ENCODE measurements at regions not wholly inside any gene's neighbourhood (a gene's known extent, or its start where the extent isn't known, plus 50 kb on each side); places are given as distances from the start of the nearest gene placed in this dataset.

- Histone ChIP-seq H4K20me1 (ENCODE audit: insufficient read depth, low read length) (no peaks in the 10 kb centered on the region), H3K27me3 (ENCODE audit: low read depth, low read length) (no peaks in the 10 kb centered on the region), H3K36me3 (replicated peaks; ENCODE audit: low read depth, low read length) (no peaks in the 10 kb centered on the region), H3K27ac (ENCODE audit: low read length) (no peak overlapping the region), H3K79me2 (ENCODE audit: low read length) (no peaks in the 10 kb centered on the region), H3K4me3 (ENCODE audit: low read length) (no peak overlapping the region), H2AFZ (ENCODE audit: low read depth, low read length) (no peak overlapping the region), H3K4me1 (ENCODE audit: low read length) (no peaks in the 10 kb centered on the region), H3K4me2 (ENCODE audit: low read length) (no peak overlapping the region), H3K9me3 (ENCODE audit: insufficient read depth, low read length) (no peaks in the 10 kb centered on the region), H3K9ac (ENCODE audit: low read length) (no peak overlapping the region)
- no peak for TF ChIP-seq EZH2phosphoT487 (IDR thresholded peaks at IDR 0.05; ENCODE audit: low read depth)
These were observed 314.4 kb upstream of the MKI67 start for GRCh38 chr10:128440513-128441160.

DNA sequence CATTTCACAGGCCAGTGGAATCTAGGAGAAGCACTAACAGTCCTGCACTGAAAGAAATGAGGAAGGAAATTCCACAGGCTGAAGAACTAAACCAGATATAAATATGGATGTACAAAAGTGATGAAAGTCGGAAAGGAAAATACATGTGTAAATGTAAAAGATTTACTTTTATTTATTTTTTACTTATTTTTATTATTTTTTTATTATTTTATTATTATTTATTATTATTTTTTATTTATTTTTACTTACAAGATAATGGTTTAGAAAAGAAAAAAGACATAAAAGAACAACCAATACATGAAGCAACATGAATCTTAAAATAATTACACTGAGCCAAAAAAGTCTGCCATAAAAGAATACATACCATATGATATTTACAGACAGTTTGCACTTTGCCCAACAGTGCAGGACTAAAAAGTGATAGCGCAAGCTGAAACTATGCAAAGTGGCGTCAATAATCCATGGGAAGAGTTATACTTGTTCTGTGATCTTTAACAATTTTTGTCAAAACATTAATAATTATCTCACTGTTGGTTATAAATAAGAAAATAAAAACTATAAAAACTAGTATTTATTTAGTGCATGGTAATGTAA lies 317.8 kb upstream of the MKI67 start:
- TF ChIP-seq EZH2phosphoT487 (IDR thresholded peaks at IDR 0.05; ENCODE audit: low read depth): no peak
- TF ChIP-seq, protein P1, sequence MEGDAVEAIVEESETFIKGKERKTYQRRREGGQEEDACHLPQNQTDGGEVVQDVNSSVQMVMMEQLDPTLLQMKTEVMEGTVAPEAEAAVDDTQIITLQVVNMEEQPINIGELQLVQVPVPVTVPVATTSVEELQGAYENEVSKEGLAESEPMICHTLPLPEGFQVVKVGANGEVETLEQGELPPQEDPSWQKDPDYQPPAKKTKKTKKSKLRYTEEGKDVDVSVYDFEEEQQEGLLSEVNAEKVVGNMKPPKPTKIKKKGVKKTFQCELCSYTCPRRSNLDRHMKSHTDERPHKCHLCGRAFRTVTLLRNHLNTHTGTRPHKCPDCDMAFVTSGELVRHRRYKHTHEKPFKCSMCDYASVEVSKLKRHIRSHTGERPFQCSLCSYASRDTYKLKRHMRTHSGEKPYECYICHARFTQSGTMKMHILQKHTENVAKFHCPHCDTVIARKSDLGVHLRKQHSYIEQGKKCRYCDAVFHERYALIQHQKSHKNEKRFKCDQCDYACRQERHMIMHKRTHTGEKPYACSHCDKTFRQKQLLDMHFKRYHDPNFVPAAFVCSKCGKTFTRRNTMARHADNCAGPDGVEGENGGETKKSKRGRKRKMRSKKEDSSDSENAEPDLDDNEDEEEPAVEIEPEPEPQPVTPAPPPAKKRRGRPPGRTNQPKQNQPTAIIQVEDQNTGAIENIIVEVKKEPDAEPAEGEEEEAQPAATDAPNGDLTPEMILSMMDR (IDR thresholded peaks at IDR 0.05; ENCODE audit: low read depth, low read length): no peak
- no peaks in the 10 kb centered on the region for H4K20me1 ChIP-seq (ENCODE audit: insufficient read depth, low read length)

GRCh38 chr10:128448796-128449195 lies 322.6 kb upstream of the MKI67 start:
- H3K9me3 ChIP-seq (ENCODE audit: insufficient read depth, low read length): no peaks in the 10 kb centered on the region
- TF ChIP-seq EZH2phosphoT487 (IDR thresholded peaks at IDR 0.05; ENCODE audit: low read depth): no peak
- TF ChIP-seq, protein P1 (IDR thresholded peaks at IDR 0.05; ENCODE audit: low read depth, low read length): no peak

More for the DNA sequence above, 317.8 kb upstream of the MKI67 start:
- H3K27me3 ChIP-seq (ENCODE audit: low read depth, low read length): no peaks in the 10 kb centered on the region
- H3K9ac ChIP-seq (ENCODE audit: low read length): no peak overlapping the region
- no peaks in the 10 kb centered on the region for H3K9me3 ChIP-seq (ENCODE audit: insufficient read depth, low read length)
- H3K79me2 ChIP-seq (ENCODE audit: low read length): no peaks in the 10 kb centered on the region
- H2AFZ ChIP-seq (ENCODE audit: low read depth, low read length): no peak overlapping the region
- H3K4me1 ChIP-seq (ENCODE audit: low read length): no peaks in the 10 kb centered on the region
- H3K4me2 ChIP-seq (ENCODE audit: low read length): no peak overlapping the region
- no peak overlapping the region for H3K27ac ChIP-seq (ENCODE audit: low read length)
- no peaks in the 10 kb centered on the region for H3K36me3 ChIP-seq (replicated peaks; ENCODE audit: low read depth, low read length)
- no peak overlapping the region for H3K4me3 ChIP-seq (ENCODE audit: low read length)

GRCh38 chr10:128451879-128452278 lies 325.7 kb upstream of the MKI67 start:
- no peak overlapping the region for H3K4me2 ChIP-seq (ENCODE audit: low read length)
- TF ChIP-seq, protein P1 (IDR thresholded peaks at IDR 0.05; ENCODE audit: low read depth, low read length): no peak
- TF ChIP-seq EZH2phosphoT487 (IDR thresholded peaks at IDR 0.05; ENCODE audit: low read depth): no peak

More at GRCh38 chr10:128448796-128449195, 322.6 kb upstream of the MKI67 start:
- Histone ChIP-seq H3K4me2 (ENCODE audit: low read length) (no peak overlapping the region), H3K9ac (ENCODE audit: low read length) (no peak overlapping the region), H3K4me3 (ENCODE audit: low read length) (no peak overlapping the region), H4K20me1 (ENCODE audit: insufficient read depth, low read length) (no peaks in the 10 kb centered on the region), H3K4me1 (ENCODE audit: low read length) (no peaks in the 10 kb centered on the region), H3K79me2 (ENCODE audit: low read length) (no peaks in the 10 kb centered on the region), H2AFZ (ENCODE audit: low read depth, low read length) (no peak overlapping the region), H3K36me3 (replicated peaks; ENCODE audit: low read depth, low read length) (no peaks in the 10 kb centered on the region), H3K27ac (ENCODE audit: low read length) (no peak overlapping the region), H3K27me3 (ENCODE audit: low read depth, low read length) (no peaks in the 10 kb centered on the region)

More at GRCh38 chr10:128451879-128452278, 325.7 kb upstream of the MKI67 start:
- Histone ChIP-seq H3K79me2 (ENCODE audit: low read length) (no peaks in the 10 kb centered on the region), H3K4me3 (ENCODE audit: low read length) (no peak overlapping the region), H3K9me3 (ENCODE audit: insufficient read depth, low read length) (no peaks in the 10 kb centered on the region), H3K36me3 (replicated peaks; ENCODE audit: low read depth, low read length) (no peaks in the 10 kb centered on the region), H2AFZ (ENCODE audit: low read depth, low read length) (no peak overlapping the region), H3K27me3 (ENCODE audit: low read depth, low read length) (no peaks in the 10 kb centered on the region), H3K27ac (ENCODE audit: low read length) (no peak overlapping the region), H4K20me1 (ENCODE audit: insufficient read depth, low read length) (no peaks in the 10 kb centered on the region), H3K4me1 (ENCODE audit: low read length) (no peaks in the 10 kb centered on the region), H3K9ac (ENCODE audit: low read length) (no peak overlapping the region)

Measured in OCI-LY3 (cell line).